GM18868 (cell line): ENCODE measurements at regions not wholly inside any gene's neighbourhood (a gene's known extent, or its start where the extent isn't known, plus 50 kb on each side); places are given as distances from the start of the nearest gene placed in this dataset.

Source experiments
- ATAC-seq: cut with Tn5 transposase; IDR thresholded peaks from one replicate; pipeline ENCODE4 v1.9.1; 2021; ENCODE audit warnings: mild to moderate bottlenecking, moderate library complexity; ENCODE audit not compliant: unreplicated experiment

- ATAC-seq: no peak
Observed at GRCh38 chr12:28876196-28876798, 272.8 kb upstream of the FAR2 start.

DNA sequence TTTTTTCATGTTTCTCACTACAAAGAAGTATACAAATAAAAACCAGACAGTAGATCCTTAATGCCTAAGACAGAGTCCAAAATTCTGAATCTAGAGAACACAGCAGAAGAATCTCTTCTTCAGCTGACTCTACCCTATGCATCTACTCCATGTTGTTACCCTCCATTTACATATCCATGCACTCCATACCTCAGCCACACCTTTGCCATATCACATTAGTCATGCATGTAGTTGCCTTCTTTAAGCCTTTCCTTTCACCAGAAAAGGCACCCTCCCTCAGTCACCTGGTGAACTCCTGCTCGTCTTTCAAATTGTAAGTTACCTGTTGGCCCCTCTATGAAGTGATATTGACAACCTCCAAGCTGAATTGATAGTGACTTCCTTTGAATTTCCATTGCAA, 271.2 kb upstream of the FAR2 start:
- ATAC-seq: no peak

DNA sequence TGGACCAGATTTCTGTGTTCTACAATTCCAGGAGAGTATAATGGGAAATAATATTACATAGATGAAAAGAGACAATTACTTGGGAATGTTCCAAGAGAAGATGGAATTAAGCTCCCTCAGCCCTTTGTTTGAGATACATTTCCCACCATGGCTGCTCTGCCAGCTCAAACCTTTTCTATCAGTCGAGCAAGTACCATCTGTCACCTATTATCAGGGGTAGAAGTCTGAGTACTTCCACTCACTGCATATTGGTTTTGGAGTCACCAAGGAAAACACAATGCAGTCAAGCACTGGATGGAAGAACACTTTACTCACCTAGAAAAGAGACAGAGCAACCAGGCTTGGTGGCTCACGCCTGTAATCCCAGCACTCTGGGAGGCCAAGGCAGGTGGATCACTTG, 270.4 kb upstream of the FAR2 start:
- no peak for ATAC-seq

GRCh38 chr12:28879379-28879778, 269.7 kb upstream of the FAR2 start:
- peak; percentile 89 for ATAC-seq

DNA sequence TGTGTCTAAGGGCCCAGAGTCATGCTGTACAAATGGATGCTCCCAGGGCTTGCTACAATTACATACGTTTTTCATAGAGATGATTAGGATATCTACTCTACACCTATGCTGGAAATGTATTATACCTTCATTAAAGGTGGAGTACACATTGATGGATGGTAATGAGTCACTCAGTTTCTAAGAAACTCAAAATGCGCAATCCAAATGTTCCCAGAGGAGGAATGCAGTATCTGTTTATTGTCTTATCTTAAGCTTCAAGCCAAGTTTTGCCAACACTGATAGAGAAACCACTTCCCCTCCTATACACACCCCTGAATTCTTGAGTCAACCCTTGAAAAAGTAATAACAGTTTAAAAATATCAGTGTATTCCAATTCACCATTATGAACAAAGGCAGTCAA, 266.6 kb upstream of the FAR2 start:
- no peak for ATAC-seq

DNA sequence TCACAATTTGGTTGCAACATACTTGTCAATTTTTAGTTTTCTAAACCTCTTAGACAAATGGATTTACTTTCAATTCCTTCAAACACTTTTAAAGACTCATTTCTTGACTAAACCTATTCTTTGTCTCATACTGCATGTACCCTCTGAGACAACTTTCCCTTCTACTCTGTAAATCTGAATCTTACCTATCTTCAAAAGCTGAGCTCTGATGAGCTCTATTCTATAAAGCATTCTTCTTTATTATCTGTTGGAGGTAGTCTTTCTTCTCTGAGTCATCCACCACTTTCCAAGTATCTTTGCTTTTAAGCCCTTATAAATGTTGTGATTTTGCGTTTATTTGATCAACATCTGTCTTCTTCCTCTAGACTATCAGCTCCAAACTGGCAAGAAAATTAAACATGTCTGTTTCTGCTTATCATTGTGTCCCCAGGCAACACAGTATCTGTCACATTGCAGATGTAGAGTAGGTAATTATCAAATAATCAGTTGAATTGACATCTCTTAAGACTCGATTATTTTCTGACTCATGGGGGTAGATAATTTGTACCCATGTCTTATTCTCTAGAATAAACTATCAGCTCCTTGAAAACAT, 265.6 kb upstream of the FAR2 start:
- no peak for ATAC-seq

DNA sequence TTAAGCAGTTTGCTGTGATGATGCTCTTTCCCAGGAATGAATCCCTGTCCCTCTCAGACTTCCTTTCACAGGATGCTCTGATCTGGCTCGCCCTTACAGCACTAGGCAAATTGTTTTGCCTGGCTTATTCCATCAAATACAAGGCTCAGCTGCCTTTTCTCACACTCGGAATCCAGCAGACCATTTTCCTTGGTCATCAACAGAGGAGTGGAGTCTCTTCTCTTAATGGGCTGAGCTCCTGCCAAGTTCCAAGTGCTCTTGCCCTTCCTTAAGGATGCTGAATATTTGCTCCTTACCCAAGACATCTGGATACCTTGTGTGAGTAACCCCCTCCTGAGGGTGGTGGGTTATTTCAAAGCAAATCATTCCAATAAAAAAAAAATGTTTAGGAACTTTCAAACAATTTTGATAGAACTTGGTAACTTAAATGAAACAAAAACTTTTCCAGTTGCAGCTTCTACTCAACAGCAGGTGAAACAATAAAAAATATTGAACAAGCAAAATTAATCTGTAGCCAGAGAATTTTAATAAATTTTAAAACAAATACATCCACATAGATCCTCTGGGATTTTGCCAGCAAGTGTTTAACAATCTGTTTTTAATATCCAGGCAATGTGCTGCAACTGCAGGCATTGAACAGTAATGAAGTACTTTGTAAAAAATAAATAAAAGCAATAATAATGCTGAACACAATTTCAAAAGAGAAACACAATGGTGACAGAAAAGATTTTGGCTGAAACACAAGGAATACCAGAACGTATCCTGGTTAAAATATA, 264.0 kb upstream of the FAR2 start:
- ATAC-seq: no peak

GRCh38 chr12:28885928-28886327, 263.1 kb upstream of the FAR2 start:
- ATAC-seq: no peak

DNA sequence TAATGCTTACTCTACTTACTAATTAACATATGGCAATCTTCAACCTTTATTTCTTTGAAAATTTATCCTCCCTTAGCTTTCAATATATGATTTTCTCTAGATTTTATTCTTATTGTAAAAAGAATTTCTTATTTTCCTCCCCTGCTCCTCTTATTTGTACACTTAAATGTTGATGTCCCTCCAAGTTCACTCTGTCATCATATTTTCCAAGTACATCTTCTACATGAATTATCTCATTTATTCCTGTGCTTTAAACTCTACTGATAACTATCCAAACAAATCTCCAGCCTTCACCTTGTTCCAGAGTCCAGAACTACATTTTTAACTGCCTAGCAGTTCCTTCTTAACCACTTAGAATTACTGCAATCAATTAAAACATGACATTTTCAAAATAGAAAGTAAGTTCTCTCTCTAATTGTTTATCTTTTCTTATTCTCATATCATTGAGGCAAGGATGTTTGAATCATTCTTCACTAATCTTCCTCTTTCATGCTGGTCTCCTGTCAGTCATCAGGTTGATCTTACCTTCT, 261.6 kb upstream of the FAR2 start:
- no peak for ATAC-seq

DNA sequence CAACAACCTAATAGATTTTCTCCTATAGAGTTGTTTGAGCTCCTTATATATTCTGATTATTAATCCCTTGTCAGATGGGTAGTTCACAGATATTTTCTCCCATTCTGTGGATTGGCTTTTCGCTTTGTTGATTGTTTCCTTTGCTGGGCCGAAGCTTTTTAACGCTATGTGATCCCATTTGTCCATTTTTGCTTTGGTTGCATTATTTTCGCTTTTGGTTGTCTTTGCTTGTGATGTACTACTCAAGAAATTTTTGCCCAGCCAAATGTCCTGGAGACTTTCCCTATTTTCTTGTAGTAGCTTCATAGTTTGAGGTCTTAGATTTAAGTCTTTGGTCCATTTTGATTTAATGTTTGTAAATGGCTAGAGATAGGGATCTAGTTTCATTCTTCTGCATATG, 258.4 kb upstream of the FAR2 start:
- ATAC-seq: no peak

GRCh38 chr12:28891126-28891525, 258.0 kb upstream of the FAR2 start:
- ATAC-seq: no peak

GRCh38 chr12:28893365-28893764, 255.7 kb upstream of the FAR2 start:
- ATAC-seq: no peak

- no peak for ATAC-seq
Observed at GRCh38 chr12:28893856-28894255, 255.2 kb upstream of the FAR2 start.

- ATAC-seq: no peak
Observed at GRCh38 chr12:28896421-28896820, 252.7 kb upstream of the FAR2 start.

- ATAC-seq: no peak
Observed at GRCh38 chr12:28898038-28898437, 251.0 kb upstream of the FAR2 start.

DNA sequence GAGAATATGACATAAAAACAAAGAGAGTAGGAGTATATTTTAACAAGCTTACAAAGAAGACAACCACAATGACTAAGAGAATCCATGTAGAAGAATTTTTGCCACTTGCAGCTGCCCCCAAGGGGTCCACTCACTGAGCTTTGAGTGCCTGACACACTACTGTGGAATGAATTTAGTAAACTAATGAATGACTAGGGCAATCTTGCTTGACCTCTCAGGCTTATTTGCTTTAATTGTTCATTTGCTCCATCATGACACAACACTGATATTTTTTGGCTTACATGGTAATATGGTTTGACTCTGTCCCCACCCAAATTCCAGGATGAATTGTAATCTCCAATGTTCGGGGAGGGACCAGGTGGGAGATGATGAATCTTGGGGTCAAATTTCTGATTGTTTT, 249.1 kb upstream of the FAR2 start:
- no peak for ATAC-seq

- ATAC-seq: no peak
Observed at GRCh38 chr12:28905220-28905955, 243.7 kb upstream of the FAR2 start.

DNA sequence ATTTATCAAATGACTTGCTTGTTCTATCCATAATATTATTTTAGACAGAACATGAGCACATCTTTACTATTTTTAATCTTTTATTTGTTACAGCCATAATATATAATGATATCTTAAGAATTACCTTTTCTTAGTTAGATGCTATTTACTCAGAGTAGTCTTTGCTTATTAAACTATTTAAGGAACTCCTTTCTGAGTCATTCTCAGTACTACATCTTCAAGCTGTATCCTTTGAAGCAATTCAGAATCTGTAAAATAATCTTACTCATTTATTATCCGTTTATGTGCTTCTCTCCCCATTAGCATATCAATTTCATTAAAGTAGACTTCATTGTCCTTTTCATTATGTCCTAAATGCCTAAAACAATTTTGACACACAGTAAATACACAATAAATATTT, 240.4 kb upstream of the FAR2 start:
- ATAC-seq: no peak

DNA sequence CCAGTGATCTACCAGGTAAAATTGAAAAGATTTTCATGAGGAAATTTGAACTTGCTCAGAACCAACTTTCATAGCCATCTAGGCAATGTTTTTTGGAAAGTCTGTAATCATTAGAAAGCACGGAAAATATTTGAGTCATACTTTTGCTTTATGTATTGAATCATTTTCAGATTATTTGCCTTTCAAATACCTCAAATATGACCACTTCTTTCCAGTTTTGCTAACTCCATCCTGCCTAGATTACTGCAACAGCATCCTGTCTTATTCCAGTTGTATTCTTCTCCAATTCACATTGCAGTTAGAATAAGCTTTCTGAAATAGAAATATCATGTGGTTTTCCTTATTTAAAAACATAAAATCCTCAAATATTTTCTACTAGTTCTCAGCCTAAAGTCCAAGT, 239.8 kb upstream of the FAR2 start:
- no peak for ATAC-seq

GRCh38 chr12:28925719-28926376, 223.2 kb upstream of the FAR2 start:
- ATAC-seq: no peak

- ATAC-seq: no peak
Observed at GRCh38 chr12:28930704-28931103, 218.4 kb upstream of the FAR2 start.
